HG02981 (cell line): ENCODE measurements at regions not wholly inside any gene's neighbourhood (a gene's known extent, or its start where the extent isn't known, plus 50 kb on each side); places are given as distances from the start of the nearest gene placed in this dataset.
A peak's percentile ranks its signal among the peaks of the same experiment; 100 is the strongest.
"Not testable (repeated sequence)": the region's sequence is repeated elsewhere in the genome, so short reads cannot be mapped to it uniquely, and the experiment has no call there.

Experiments
- ATAC-seq: cut with Tn5 transposase; IDR thresholded peaks from one replicate; pipeline ENCODE4 v1.9.1; 2021; ENCODE audit warnings: mild to moderate bottlenecking, moderate library complexity; ENCODE audit not compliant: unreplicated experiment

- ATAC-seq = no peak
Observed at GRCh38 chr12:75812271-75813018, 219.1 kb downstream of the PHLDA1 start.

- ATAC-seq = no peak
Observed at GRCh38 chr12:75809746-75810145, 221.8 kb downstream of the PHLDA1 start.

- no peak for ATAC-seq
Observed at GRCh38 chr12:75807494-75807893, 224.1 kb downstream of the PHLDA1 start.

- ATAC-seq = no peak
Observed at GRCh38 chr12:75805905-75806304, 225.7 kb downstream of the PHLDA1 start.

- ATAC-seq = no peak
Observed at GRCh38 chr12:75805320-75805719, 226.3 kb downstream of the PHLDA1 start.

- no peak for ATAC-seq
Observed at GRCh38 chr12:75798136-75798926, 233.2 kb downstream of the PHLDA1 start.

- no peak for ATAC-seq
Observed at GRCh38 chr12:75795125-75795524, 236.5 kb downstream of the PHLDA1 start.

GRCh38 chr12:75792687-75793086, 238.9 kb downstream of the PHLDA1 start:
- ATAC-seq = no peak

- ATAC-seq = no peak
Observed at GRCh38 chr12:75790219-75790618, 241.4 kb downstream of the PHLDA1 start.

GRCh38 chr12:75787146-75787545, 244.4 kb downstream of the PHLDA1 start:
- not testable (repeated sequence) for ATAC-seq

GRCh38 chr12:75786070-75786469, 245.5 kb downstream of the PHLDA1 start:
- ATAC-seq = no peak

GRCh38 chr12:75784591-75784990, 247.0 kb downstream of the PHLDA1 start:
- ATAC-seq = no peak

- ATAC-seq = no peak
Observed at GRCh38 chr12:75783093-75783877, 248.3 kb downstream of the PHLDA1 start.

- no peak for ATAC-seq
Observed at GRCh38 chr12:75782069-75782581, 249.5 kb downstream of the PHLDA1 start.

- ATAC-seq = no peak
Observed at GRCh38 chr12:75781532-75782046, 250.0 kb downstream of the PHLDA1 start.

GRCh38 chr12:75779891-75780496, 251.6 kb downstream of the PHLDA1 start:
- no peak for ATAC-seq

GRCh38 chr12:75774261-75775052, 257.1 kb downstream of the PHLDA1 start:
- ATAC-seq = peak; percentile 58

- no peak for ATAC-seq
Observed at GRCh38 chr12:75773377-75773776, 258.2 kb downstream of the PHLDA1 start.

GRCh38 chr12:75771023-75771422, 259.6 kb upstream of the KRR1 start:
- no peak for ATAC-seq

- ATAC-seq = no peak
Observed at GRCh38 chr12:75767957-75768356, 256.5 kb upstream of the KRR1 start.
